Activated T-cell treated with anti-CD3 and anti-CD28 coated beads, Interleukin-2, amount 50 U/mL, for 4 hours (primary cell): ENCODE measurements at regions not wholly inside any gene's neighbourhood (a gene's known extent, or its start where the extent isn't known, plus 50 kb on each side); places are given as distances from the start of the nearest gene placed in this dataset.

ENCODE experiments used
- ATAC-seq, 2 donors: fragments of 200-7000 bp; cut with Tn5 transposase; one replicate each; pipeline ENCODE4 v1.10.0; 2021
- DNase-seq: peaks from one replicate; pipeline ENCODE4 v3.0.0-alpha.2; 2020
- H3K27me3 Mint-ChIP-seq: one replicate; pipeline ENCODE4 v1.8.0; 2021; ENCODE audit warnings: low read depth, mixed read lengths
- H3K36me3 Mint-ChIP-seq: one replicate; pipeline ENCODE4 v1.8.0; 2022; ENCODE audit warnings: mixed read lengths; ENCODE audit not compliant: insufficient read depth
- H3K4me1 Mint-ChIP-seq: one replicate; pipeline ENCODE4 v1.8.0; 2021; ENCODE audit warnings: low read depth, mixed read lengths
- H3K4me3 Mint-ChIP-seq: one replicate; pipeline ENCODE4 v1.8.0; 2021; ENCODE audit warnings: mild to moderate bottlenecking, moderate library complexity, mixed read lengths
- H3K9me3 Mint-ChIP-seq: one replicate; pipeline ENCODE4 v1.8.0; 2021; ENCODE audit warnings: mixed read lengths

DNA sequence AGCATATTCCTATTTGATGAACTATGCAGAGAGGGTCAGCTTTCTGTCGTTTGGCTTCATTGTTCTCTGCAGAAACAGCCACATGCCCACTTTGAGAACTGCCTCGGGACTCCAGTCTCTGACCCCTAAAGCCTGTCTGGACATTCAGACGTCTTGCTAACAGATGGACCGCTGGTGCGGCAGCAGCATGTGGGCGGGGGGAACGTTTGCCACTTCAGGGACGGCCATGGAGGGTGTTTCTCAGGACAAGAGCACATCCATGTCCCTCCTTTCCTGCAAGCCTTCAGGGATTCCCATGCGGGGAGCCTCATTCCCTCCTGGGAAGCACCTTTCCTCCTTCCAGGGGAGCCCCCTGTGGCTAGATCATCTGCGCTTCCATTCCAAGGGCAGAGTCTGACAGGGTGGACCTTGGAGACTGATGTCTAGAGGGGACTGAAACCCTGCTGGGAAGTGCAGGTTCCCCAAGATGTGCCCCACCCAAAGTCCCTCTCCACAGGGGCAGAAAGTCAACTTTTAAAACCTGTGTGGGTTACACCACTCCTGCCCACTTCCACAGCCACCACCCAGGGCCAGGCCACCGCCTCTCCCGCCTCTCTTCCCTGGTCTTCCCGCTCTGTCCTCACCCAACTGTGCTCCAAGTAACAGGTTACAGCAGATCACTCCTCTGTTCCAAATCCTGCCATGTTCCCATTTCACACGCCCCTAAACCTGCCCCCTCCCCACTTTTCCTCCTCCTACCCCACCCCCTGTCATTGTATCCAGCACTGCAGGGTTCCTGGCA lies 94.8 kb upstream of the PMEPA1 start:
- DNase-seq (no peak), ATAC-seq (no peak)
- no peak overlapping the region for H3K4me3 Mint-ChIP-seq
- no peaks in the 10 kb centered on the region for H3K36me3 Mint-ChIP-seq
- no peaks in the 10 kb centered on the region for H3K4me1 Mint-ChIP-seq
- H3K9me3 Mint-ChIP-seq: no peaks in the 10 kb centered on the region
- peaks cover 4% of the 10 kb centered on the region for H3K27me3 Mint-ChIP-seq

DNA sequence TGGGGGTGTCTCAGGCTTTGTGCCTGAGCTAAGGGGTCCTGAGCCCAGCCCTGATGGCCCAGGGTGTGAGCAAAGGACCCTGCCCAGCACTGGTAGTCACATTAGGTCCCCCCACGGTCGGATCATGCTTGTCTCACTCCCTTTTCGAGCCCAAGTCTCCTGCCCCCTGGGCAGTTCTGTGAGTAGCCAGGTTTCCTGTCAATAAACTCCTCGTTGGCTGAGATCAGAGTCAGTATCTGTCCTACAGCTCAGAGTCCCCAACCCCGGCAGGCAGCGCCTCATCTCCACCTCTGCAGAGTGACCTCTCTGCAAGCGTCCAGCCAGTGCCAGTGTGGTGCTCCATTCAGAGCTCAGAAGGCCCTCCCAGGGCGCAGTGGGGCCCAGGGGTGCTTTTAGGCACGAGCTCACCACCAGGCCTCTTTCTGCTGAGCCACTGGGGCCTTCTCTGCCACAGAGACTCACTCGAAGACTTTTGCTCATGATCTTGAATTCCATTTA lies 93.7 kb upstream of the PMEPA1 start:
- no peak overlapping the region for H3K4me3 Mint-ChIP-seq
- H3K9me3 Mint-ChIP-seq: no peaks in the 10 kb centered on the region
- no peak for ATAC-seq
- H3K27me3 Mint-ChIP-seq: peaks cover 6% of the 10 kb centered on the region
- H3K36me3 Mint-ChIP-seq: no peaks in the 10 kb centered on the region
- DNase-seq: no peak
- no peaks in the 10 kb centered on the region for H3K4me1 Mint-ChIP-seq

DNA sequence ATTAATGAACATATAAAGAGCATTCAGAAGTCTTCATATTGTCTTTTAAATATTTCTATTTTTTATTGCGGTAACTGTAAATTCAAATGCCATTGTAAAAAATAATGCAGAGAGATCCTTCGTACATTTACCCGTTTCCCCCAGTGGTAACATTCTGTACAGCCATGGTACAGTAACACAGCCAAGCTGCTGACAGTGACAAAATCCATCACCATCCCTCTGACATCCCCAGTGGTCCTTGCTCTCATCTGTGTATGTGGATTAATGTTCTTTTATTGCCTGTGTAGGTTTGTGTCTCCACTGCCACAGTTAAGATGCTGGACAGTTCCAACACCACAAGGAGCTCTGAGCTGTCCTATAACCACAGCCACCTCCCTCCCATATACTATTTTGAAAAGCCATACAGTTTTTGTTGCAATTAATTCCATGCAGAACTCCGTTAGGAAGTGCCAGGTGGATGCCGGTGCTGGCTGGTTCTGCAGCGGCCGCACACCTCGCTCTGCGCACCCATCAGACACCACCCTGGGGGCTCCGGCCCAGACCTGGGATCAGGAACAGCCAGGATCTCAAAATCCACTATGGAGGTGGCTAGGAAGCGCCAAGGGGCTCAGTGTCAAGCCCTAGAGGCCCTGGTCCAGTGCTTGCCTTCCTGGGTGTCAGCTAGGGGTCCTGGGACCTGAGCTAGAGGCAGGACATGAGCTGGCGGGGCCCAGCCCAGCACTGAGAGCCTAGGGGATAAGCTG lies 93.1 kb upstream of the PMEPA1 start:
- H3K36me3 Mint-ChIP-seq: no peaks in the 10 kb centered on the region
- H3K4me3 Mint-ChIP-seq: no peak overlapping the region
- H3K27me3 Mint-ChIP-seq: peaks cover 6% of the 10 kb centered on the region
- DNase-seq (no peak), ATAC-seq (no peak)
- no peaks in the 10 kb centered on the region for H3K4me1 Mint-ChIP-seq
- no peaks in the 10 kb centered on the region for H3K9me3 Mint-ChIP-seq

DNA sequence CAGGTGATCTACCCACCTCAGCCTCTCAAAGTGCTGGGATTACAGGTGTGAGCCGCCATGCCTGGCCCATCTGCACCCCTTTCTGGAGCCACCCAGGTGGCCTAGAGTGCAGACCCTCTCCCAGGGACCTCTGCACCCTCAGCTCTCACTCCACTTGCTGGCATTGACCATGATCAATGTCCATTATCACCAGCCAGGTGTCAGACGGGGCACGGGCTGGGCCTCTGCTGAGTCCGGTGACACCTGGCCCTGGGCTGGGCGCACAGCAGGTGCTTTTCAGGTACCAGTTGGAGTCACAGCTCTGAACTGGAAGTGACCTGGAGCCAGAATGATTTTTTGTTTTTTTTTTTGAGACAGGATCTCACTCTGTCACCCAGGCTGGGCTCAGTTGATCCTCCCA lies 91.8 kb upstream of the PMEPA1 start:
- Mint-ChIP-seq H3K36me3 (no peaks in the 10 kb centered on the region), H3K9me3 (no peaks in the 10 kb centered on the region), H3K27me3 (peaks cover 4% of the 10 kb centered on the region), H3K4me3 (no peak overlapping the region), H3K4me1 (no peaks in the 10 kb centered on the region)
- no peak for ATAC-seq
- no peak for DNase-seq

DNA sequence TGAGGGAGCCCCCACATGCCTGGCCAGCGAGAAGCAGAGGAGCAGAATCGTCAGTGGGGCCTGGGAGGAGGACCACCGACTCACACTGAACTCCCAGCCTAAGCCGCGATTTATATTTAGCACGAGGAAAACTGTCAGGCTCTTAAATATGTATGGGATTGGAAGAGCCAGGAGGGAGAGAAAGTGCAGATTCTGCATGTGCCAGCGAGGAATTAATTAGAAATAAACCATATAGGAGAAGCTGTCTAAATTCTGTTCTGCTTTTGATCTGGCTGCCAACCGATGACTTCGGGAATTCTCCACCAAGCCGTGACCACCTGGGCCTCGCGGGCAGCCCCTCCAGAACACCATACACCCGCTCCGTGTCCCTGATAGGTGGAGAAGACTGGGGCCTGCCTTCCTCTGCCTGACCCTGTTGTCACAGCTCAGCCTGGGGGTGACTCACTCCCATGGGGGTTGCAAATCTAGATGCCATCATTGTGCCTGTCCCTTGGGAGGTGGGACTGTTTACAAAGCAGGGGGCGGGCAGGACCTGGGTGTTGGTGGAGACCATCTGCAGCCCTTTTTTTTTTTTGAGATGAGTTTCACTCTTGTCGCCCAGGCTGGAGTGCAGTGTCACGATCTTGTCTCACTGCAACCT lies 91.1 kb upstream of the PMEPA1 start:
- ATAC-seq (no peak), DNase-seq (no peak)
- Mint-ChIP-seq H3K4me3 (no peak overlapping the region), H3K4me1 (no peaks in the 10 kb centered on the region), H3K27me3 (peaks cover 4% of the 10 kb centered on the region), H3K36me3 (no peaks in the 10 kb centered on the region), H3K9me3 (no peaks in the 10 kb centered on the region)

DNA sequence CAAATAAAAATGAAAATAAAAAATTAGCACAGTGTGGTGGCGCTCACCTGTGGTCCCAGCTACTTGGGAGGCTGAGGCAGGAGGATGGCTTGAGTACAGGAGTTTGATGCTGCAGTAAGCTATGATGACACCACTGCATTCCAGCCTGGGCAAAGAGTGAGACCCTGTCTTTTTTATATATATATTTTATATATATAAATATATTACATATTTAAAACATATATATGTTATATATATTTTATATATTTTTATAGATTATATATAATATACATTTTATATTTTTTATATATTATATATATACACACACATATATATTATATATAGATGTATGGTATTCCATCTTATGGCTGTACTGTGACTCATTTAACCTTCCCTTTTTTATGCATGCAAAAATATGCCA lies 87.6 kb upstream of the PMEPA1 start:
- Mint-ChIP-seq H3K27me3 (peaks cover 4% of the 10 kb centered on the region), H3K4me3 (no peak overlapping the region), H3K9me3 (no peaks in the 10 kb centered on the region), H3K36me3 (no peaks in the 10 kb centered on the region), H3K4me1 (no peaks in the 10 kb centered on the region)
- ATAC-seq (no peak), DNase-seq (no peak)

DNA sequence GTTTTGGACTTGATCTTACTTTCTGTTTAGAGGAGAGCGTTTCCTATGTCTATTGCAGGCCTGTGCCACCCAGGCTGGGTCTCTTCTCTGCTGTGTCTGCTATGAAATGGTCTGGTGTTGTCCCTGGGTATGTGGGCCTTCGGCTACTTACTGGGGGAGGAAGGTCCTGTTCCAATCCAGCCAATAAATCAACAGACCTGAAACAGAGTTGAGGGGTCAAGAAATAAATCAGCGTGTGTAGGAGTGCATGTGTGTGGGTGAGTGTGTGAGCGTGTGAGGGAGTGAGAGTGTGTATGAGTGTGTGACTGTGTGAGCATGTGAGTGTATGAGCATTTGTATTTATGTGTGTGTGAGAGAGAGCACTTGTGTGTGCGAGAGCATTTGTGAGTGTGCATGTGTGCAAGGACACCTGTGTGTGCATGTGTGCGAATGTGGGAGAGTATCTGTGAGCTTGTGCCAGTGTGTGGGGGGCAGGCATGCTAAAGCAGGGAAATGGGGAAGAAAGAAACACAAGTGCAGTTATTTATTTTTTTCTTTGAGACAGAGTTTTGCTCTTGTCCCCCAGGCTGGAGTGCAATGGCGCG lies 86.3 kb upstream of the PMEPA1 start:
- DNase-seq: no peak
- Mint-ChIP-seq H3K9me3 (no peaks in the 10 kb centered on the region), H3K4me3 (no peak overlapping the region), H3K36me3 (no peaks in the 10 kb centered on the region), H3K27me3 (peaks cover 4% of the 10 kb centered on the region), H3K4me1 (no peaks in the 10 kb centered on the region)
- no peak for ATAC-seq

DNA sequence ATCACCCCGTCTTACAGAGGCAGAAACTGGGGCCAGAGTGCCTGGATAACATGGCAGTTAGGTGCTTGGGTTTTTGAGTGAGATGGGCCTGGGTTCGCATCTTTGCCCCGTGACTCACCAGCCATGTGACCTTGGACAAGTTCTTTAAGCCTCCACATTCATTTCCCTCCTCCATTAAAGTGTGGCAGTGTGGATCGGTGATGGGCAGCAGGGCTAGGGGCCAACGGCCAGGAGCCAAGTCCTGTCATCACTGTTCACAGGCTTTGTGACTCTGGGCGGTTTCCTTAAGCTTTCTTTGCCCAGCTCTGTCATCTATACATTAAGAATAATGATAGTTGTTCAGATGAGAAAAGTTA lies 85.5 kb upstream of the PMEPA1 start:
- no peak for ATAC-seq
- no peaks in the 10 kb centered on the region for H3K36me3 Mint-ChIP-seq
- H3K27me3 Mint-ChIP-seq: peaks cover 1% of the 10 kb centered on the region
- no peak overlapping the region for H3K4me3 Mint-ChIP-seq
- no peaks in the 10 kb centered on the region for H3K4me1 Mint-ChIP-seq
- no peaks in the 10 kb centered on the region for H3K9me3 Mint-ChIP-seq
- DNase-seq: no peak

DNA sequence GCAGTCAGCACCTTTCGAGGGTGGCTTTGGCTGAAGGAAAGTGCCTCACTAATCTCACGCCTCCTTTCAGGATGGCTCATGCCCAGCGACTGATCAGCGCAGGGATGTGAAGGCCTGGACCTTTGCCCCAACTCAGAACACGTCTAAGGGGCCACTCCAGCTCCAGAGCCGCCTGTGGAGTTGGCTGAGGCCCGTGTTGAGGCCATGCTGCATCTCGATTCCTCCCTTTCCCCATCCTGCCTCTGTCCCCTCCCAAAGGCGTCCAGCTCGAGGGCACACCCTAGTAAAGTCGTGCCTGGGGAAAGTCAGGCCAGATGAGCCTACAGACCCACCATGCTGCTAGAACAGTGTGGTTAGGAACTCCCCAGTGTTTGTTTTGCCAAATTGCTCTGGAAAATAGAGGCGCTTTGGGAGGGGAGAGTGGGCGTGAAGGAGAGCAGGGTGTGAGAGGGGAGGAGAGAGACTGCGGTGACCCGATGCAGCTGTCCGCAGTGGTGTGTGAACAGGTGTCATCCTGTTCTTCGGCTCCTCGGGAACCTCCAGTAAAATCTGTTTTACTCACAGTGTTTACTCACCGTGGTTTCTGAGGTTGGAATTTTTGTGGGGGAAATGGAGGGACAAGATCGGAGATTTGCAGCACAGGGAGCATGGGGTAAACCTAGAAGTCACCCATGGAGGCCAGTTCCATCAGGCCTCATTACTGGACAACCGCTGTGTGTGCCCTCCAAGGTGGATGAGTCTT lies 85.0 kb upstream of the PMEPA1 start:
- Mint-ChIP-seq H3K4me3 (no peak overlapping the region), H3K9me3 (no peaks in the 10 kb centered on the region), H3K27me3 (peaks cover 1% of the 10 kb centered on the region), H3K36me3 (no peaks in the 10 kb centered on the region), H3K4me1 (no peaks in the 10 kb centered on the region)
- ATAC-seq: no peak
- DNase-seq: no peak

DNA sequence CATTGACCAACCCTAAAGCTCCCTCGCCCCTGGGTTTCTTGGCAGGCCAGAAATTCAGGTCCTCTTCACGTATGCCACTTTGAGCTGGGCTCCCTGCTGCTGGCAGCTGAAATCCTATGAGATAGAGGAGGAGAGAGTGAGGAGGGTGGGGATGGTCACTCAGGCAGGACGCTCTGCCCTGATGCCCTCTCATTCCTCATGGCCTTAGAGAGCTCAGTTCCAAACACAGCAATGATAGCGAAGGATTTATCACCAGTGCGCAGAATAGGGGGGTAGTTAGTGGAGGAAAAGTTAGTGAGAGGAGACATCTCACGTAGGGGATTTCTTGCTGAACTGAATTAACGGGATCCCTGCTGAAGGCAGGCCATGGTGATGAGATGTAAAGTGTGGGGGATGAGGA lies 84.2 kb upstream of the PMEPA1 start:
- no peaks in the 10 kb centered on the region for H3K9me3 Mint-ChIP-seq
- no peaks in the 10 kb centered on the region for H3K4me1 Mint-ChIP-seq

DNA sequence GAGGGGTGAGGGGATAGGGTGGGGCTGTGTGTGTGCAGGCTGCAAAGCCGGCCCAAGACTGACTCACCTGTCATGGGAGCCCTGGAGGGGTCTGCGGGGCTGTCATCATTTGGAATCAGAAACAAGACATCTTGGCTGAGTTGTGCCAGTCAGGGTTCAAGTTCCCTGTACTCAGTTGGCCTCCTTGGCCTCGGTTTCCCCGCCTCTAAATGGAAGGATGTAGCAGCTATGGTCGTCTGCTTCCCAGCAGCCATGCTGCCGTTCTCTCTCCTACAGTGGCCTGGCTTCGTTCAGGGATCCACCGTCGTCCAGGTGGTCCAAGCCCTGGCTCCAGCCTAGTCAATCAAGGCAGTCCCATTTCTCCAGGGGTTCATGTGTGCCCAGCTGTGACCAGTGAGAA lies 83.6 kb upstream of the PMEPA1 start:
- no peaks in the 10 kb centered on the region for H3K36me3 Mint-ChIP-seq
- DNase-seq (no peak), ATAC-seq (no peak)
- no peaks in the 10 kb centered on the region for H3K27me3 Mint-ChIP-seq
- H3K9me3 Mint-ChIP-seq: no peaks in the 10 kb centered on the region
- H3K4me1 Mint-ChIP-seq: no peaks in the 10 kb centered on the region
- H3K4me3 Mint-ChIP-seq: no peak overlapping the region

More for the DNA sequence above, 84.2 kb upstream of the PMEPA1 start:
- Mint-ChIP-seq H3K36me3 (no peaks in the 10 kb centered on the region), H3K27me3 (no peaks in the 10 kb centered on the region), H3K4me3 (no peak overlapping the region)
- ATAC-seq (no peak), DNase-seq (no peak)

DNA sequence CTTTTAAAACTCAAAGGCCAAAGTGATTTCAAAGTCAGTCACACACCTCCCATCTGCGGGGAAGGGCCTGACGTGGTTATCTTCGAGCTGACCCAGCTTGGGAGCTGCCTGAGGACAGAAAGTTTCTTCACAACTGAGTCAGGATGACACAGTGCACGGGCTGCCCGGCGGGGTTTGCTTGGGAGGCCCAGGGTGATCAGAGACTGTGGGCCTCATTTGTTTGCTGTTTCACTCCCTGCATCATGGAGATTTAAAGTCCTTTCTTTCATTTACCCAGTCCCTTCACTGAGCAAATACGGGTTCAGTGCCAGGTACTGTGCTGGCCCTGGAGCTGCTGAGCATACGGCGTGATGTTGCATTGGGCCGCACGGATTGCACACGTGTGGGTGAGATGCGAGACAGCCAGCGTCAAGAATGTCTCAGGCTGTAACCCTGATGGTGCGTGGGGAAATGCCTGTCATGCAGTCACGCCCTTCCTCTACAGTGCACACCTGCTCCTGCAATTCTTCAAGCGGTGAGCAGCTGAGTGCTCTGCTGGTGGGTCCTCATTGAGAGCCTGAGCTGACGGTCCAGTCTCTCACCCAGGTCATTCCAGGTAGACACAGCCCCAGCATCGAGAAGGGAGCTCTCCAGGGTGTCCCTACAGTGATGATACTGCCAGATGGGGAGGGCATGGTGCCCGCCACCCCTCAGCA lies 82.7 kb upstream of the PMEPA1 start:
- H3K4me3 Mint-ChIP-seq: no peak overlapping the region
- DNase-seq: no peak
- ATAC-seq: no peak
- no peaks in the 10 kb centered on the region for H3K4me1 Mint-ChIP-seq
- no peaks in the 10 kb centered on the region for H3K9me3 Mint-ChIP-seq
- H3K27me3 Mint-ChIP-seq: no peaks in the 10 kb centered on the region
- no peaks in the 10 kb centered on the region for H3K36me3 Mint-ChIP-seq

DNA sequence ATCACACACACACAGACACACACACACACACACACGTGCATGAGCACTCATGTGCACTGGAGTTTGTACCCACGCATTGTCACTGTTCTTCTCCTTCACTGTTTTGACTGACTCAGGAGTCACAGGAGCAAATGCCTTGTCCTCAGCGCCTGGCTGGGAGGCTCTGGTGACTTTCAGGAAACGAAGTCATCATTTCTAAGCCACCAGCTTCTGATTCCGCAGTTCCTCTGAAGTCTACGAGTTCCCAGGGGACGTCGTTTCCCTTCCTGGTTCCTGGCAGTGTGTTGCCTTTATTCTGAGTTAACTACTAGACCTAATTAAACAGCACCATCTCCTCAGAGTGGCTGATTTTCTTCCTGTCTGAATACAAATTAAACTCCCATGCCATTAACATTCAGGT lies 82.2 kb upstream of the PMEPA1 start:
- H3K9me3 Mint-ChIP-seq: no peaks in the 10 kb centered on the region
- H3K4me3 Mint-ChIP-seq: no peak overlapping the region
- no peaks in the 10 kb centered on the region for H3K4me1 Mint-ChIP-seq
- H3K36me3 Mint-ChIP-seq: no peaks in the 10 kb centered on the region
- no peaks in the 10 kb centered on the region for H3K27me3 Mint-ChIP-seq
- DNase-seq (no peak), ATAC-seq (no peak)
